ENCODE measurements at regions not wholly inside any gene's neighbourhood (a gene's known extent, or its start where the extent isn't known, plus 50 kb on each side); places are given as distances from the start of the nearest gene placed in this dataset.

DNA sequence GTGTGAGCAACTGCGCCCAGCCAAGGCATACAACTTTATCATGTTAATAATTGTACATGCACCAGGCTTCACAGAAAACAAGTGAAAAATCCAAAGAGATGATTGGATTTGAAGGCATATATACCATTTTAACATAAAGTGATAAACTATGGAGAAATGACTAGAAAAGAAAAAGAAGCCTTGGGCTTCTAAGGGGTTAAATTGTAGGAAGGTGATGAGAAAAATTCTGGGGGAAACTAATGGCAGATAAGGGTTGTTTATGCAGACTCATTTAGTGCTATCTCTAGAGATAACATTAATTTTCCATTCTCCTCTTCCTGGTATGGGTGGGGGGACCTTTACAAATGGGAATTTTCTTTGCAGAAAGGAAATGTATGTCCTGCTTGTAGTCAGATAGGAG, 154.0 kb downstream of the TMEM17 start:
- Histone ChIP-seq H3K4me3 (no peak overlapping the region), H3K27me3 (no peaks in the 10 kb centered on the region), H3K36me3 (no peaks in the 10 kb centered on the region), H3K27ac (no peak overlapping the region), H3K9me3 (peaks cover 0 to 10% (median 0%) of the 10 kb centered on the region in 4 donors), H3K4me1 (no peaks in the 10 kb centered on the region)
- TF ChIP-seq, protein P1, sequence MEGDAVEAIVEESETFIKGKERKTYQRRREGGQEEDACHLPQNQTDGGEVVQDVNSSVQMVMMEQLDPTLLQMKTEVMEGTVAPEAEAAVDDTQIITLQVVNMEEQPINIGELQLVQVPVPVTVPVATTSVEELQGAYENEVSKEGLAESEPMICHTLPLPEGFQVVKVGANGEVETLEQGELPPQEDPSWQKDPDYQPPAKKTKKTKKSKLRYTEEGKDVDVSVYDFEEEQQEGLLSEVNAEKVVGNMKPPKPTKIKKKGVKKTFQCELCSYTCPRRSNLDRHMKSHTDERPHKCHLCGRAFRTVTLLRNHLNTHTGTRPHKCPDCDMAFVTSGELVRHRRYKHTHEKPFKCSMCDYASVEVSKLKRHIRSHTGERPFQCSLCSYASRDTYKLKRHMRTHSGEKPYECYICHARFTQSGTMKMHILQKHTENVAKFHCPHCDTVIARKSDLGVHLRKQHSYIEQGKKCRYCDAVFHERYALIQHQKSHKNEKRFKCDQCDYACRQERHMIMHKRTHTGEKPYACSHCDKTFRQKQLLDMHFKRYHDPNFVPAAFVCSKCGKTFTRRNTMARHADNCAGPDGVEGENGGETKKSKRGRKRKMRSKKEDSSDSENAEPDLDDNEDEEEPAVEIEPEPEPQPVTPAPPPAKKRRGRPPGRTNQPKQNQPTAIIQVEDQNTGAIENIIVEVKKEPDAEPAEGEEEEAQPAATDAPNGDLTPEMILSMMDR (IDR thresholded peaks at IDR 0.05): no peak
- TF ChIP-seq POLR2A (IDR thresholded peaks at IDR 0.05) (no peak), EP300 (IDR thresholded peaks at IDR 0.05) (no peak)
- DNase-seq (ENCODE audit: low spot score in 2 of 2): no peak
- 88 to 95% methylated on average over 1 of the region's 1 CpG for WGBS, 2 donors

DNA sequence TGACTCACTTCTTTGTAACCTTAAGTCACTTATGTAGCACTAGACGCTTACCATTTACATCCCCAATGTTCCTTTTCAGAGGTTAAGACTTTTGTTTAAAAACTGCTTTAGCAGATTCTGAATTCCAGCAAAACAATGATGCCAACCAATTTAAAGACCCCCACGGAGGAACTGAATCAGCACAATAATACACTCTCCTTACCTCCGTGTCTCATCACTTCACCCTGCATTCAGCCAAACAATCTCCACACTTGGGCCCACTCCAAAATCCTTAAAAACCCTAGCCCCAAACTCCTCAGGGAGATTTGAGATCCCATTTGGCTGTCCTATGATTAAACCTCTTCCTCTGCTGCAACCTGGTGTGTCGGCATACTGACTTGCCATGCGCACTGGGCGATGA, 153.9 kb downstream of the B3GNT2 start:
- no peaks in the 10 kb centered on the region for H3K4me1 ChIP-seq
- H3K36me3 ChIP-seq: no peaks in the 10 kb centered on the region
- peaks cover 0 to 10% (median 0%) of the 10 kb centered on the region in 4 donors for H3K9me3 ChIP-seq
- 81 to 82% methylated on average over 6 of the region's 6 CpGs for WGBS, 2 donors
- H3K27ac ChIP-seq: no peak overlapping the region
- TF ChIP-seq EP300 (IDR thresholded peaks at IDR 0.05): no peak
- no peak for TF ChIP-seq POLR2A (IDR thresholded peaks at IDR 0.05)
- TF ChIP-seq, protein P1 (IDR thresholded peaks at IDR 0.05): no peak
- no peak for DNase-seq (ENCODE audit: low spot score in 2 of 2)
- H3K4me3 ChIP-seq: no peak overlapping the region
- no peaks in the 10 kb centered on the region for H3K27me3 ChIP-seq

- H3K9me3 ChIP-seq: peaks cover 0 to 10% (median 0%) of the 10 kb centered on the region in 4 donors
- 85 to 97% methylated on average over 1 of the region's 1 CpG for WGBS, 2 donors
- no peak overlapping the region for H3K27ac ChIP-seq
- no peak overlapping the region for H3K4me3 ChIP-seq
- no peak for DNase-seq (ENCODE audit: low spot score in 2 of 2)
- TF ChIP-seq, protein P1 (IDR thresholded peaks at IDR 0.05): no peak
- TF ChIP-seq POLR2A (IDR thresholded peaks at IDR 0.05) (no peak), EP300 (IDR thresholded peaks at IDR 0.05) (no peak)
- no peaks in the 10 kb centered on the region for H3K27me3 ChIP-seq
- no peaks in the 10 kb centered on the region for H3K4me1 ChIP-seq
- no peaks in the 10 kb centered on the region for H3K36me3 ChIP-seq
Measured at GRCh38 chr2:62348700-62349099, 152.8 kb downstream of the B3GNT2 start.

DNA sequence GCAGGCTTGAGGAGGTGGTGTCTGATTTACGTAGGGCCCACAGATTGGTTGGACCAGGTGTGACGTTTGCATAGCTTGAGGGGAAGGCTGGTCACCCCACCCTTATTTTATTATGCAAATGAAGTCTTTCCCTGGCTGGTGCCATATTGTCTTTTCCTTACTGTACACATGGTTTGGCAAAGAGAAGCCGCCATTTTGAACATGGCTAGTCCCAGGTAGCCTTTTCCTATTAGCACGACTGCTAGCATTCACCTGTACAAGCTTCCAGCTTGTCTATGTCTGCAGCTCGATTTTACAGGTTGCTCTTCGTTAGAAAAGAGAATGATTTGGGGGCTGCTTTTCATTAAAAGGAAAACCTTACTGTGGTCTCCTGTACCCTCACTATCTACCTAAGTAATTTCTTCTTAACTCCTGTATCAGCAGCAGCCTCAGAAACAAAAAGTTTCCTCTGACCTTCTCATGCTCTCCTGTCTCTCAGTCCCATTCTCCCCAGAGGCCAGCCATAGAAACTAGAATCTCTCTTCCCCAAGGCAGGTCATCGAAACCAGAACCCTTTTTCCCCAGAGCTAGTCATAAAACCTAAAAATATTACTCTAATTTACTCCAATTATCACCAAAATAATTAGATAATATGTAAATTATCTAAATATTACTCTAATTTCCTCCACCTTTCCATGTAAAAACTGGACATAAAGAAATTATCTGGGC, 151.8 kb downstream of the B3GNT2 start:
- no peaks in the 10 kb centered on the region for H3K4me1 ChIP-seq
- no peaks in the 10 kb centered on the region for H3K36me3 ChIP-seq
- H3K27me3 ChIP-seq: no peaks in the 10 kb centered on the region
- peaks cover 0 to 10% (median 0%) of the 10 kb centered on the region in 4 donors for H3K9me3 ChIP-seq
- no peak for DNase-seq (ENCODE audit: low spot score in 2 of 2)
- no peak overlapping the region for H3K4me3 ChIP-seq
- TF ChIP-seq, protein P1 (IDR thresholded peaks at IDR 0.05): no peak
- TF ChIP-seq EP300 (IDR thresholded peaks at IDR 0.05): no peak
- no peak for TF ChIP-seq POLR2A (IDR thresholded peaks at IDR 0.05)
- WGBS, 2 donors: 88 to 93% methylated on average over 7 of the region's 7 CpGs
- H3K27ac ChIP-seq: no peak overlapping the region

DNA sequence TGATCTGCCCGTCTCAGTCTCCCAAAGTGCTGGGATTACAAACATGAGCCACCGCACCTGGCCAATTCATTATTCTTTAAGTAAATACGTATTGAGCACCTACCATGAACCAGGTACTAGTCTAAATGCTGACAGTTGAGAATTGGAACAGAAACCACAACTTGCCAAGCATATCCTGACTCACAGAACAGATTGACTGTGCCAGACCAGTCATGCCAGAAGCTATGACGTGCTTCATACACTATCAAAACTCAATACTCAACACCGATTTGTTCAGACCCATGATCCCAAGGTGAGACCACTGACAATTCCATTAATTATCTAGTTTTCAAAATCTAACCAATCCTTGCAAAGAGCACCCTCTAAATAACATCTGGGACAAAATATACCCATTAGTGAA, 148.6 kb downstream of the B3GNT2 start:
- H3K36me3 ChIP-seq: no peaks in the 10 kb centered on the region
- no peaks in the 10 kb centered on the region for H3K4me1 ChIP-seq
- no peaks in the 10 kb centered on the region for H3K27me3 ChIP-seq
- H3K27ac ChIP-seq: no peak overlapping the region
- WGBS, 2 donors: 94 to 99% methylated on average over 5 of the region's 5 CpGs
- no peaks in the 10 kb centered on the region for H3K9me3 ChIP-seq
- TF ChIP-seq POLR2A (IDR thresholded peaks at IDR 0.05): no peak
- TF ChIP-seq, protein P1 (IDR thresholded peaks at IDR 0.05): no peak
- TF ChIP-seq EP300 (IDR thresholded peaks at IDR 0.05): no peak
- DNase-seq (ENCODE audit: low spot score in 2 of 2): no peak
- H3K4me3 ChIP-seq: no peak overlapping the region

Data from tibial nerve (tissue), 4 donors.